HepG2 (cell line): ENCODE measurements at regions not wholly inside any gene's neighbourhood (a gene's known extent, or its start where the extent isn't known, plus 50 kb on each side); places are given as distances from the start of the nearest gene placed in this dataset.

ENCODE experiments used
- ATAC-seq: fragments of 200-7000 bp; cut with Tn5 transposase; 3 replicates; pipeline ENCODE4 v1.9.1; 2020; ENCODE audit warnings: mild to moderate bottlenecking, moderate library complexity
- BruUV-seq: library from RNA; stranded (reverse); fragments of 400-500 nt; replicated peaks from 2 replicates; lab custom pipeline; 2021; lab: Mats Ljungman, UMichigan
- CTCF ChIA-PET: fragments of 300-600 bp; formaldehyde crosslinking; extraction: SDS; loops from one replicate; lab custom pipeline; 2021; ENCODE audit warnings: low total read pairs, inconsistent platforms, low intra/inter-chr PET ratio; lab: Yijun Ruan, JAX
- POLR2A ChIA-PET: fragments of 350-600 bp; sonication (Branson Sonifier 250); formaldehyde crosslinking; loops from one replicate; lab custom pipeline; 2020; ENCODE audit warnings: antibody characterized with exemption, inconsistent platforms; lab: Yijun Ruan, JAX
- DNase-seq: peaks from one replicate; pipeline ENCODE4 v3.0.0-alpha.2; 2015; ENCODE audit warnings: low spot score
- FAIRE-seq: peaks from 3 replicates; lab custom pipeline; 2011; peaks lifted over from hg19 to GRCh38; lab: Jason Lieb, UNC
- H2AFZ ChIP-seq: one replicate; pipeline ENCODE4 v1.6.1; 2011; ENCODE audit warnings: low read length, inconsistent platforms
- H3K27ac ChIP-seq: fragments of 300-600 bp; 3 replicates; pipeline ENCODE4 v1.8.0; 2011; ENCODE audit warnings: mixed run types, mild to moderate bottlenecking, mixed read lengths, low read length, inconsistent platforms; ENCODE audit not compliant: insufficient read depth; ENCODE audit errors: extremely low read length
- H3K27me3 ChIP-seq, 2 experiments: fragments of 200-600 bp in 1 of 2; 2 replicates in 1 of 2; 3 replicates in 1 of 2; pipeline versions ENCODE4 v1.6.0 to v1.8.0; 2011; ENCODE audit warnings: low read length in 2 of 2, mild to moderate bottlenecking in 2 of 2, moderate library complexity in 2 of 2, inconsistent platforms in 1 of 2; ENCODE audit not compliant: insufficient read depth in 2 of 2, control insufficient read depth in 1 of 2
- H3K36me3 ChIP-seq, 2 experiments: fragments of 200-600 bp in 1 of 2; replicated peaks in 1 of 2; 2 replicates in 1 of 2; 3 replicates in 1 of 2; pipeline versions ENCODE4 v1.5.1 to v1.8.0; 2011; ENCODE audit warnings: low read length in 2 of 2, inconsistent platforms in 1 of 2; ENCODE audit not compliant: insufficient read depth in 2 of 2, control insufficient read depth in 1 of 2
- H3K4me1 ChIP-seq: 2 replicates; pipeline ENCODE4 v1.5.1; 2012; ENCODE audit warnings: low read length, inconsistent platforms; ENCODE audit not compliant: insufficient read depth
- H3K4me2 ChIP-seq: 2 replicates; pipeline ENCODE4 v1.6.0; 2011; ENCODE audit warnings: low read depth, low read length, inconsistent platforms
- H3K4me3 ChIP-seq, 3 experiments: fragments of 200-600 bp in 1 of 3; sonication (generic), shearing (Covaris generic) in 1 of 3; replicated peaks in 1 of 3; 2 replicates each; pipeline ENCODE4 v1.5.1; 2011 to 2016; ENCODE audit warnings: low read length in 3 of 3, inconsistent platforms in 2 of 3, low read depth in 2 of 3, mild to moderate bottlenecking in 2 of 3, control low read depth in 1 of 3, mixed read lengths in 1 of 3; ENCODE audit not compliant: insufficient read depth in 1 of 3
- H3K79me2 ChIP-seq: one replicate; pipeline ENCODE4 v1.6.1; 2011; ENCODE audit warnings: low read length, inconsistent platforms; ENCODE audit not compliant: insufficient read depth
- H3K9ac ChIP-seq: 2 replicates; pipeline ENCODE4 v1.6.0; 2011; ENCODE audit warnings: mild to moderate bottlenecking, low read depth, low read length, inconsistent platforms; ENCODE audit not compliant: insufficient read depth
- H3K9me3 ChIP-seq: 2 replicates; pipeline ENCODE4 v1.5.1; 2012; ENCODE audit warnings: mild to moderate bottlenecking, low read length
- H4K20me1 ChIP-seq: 2 replicates; pipeline ENCODE4 v1.6.0; 2011; ENCODE audit warnings: inconsistent platforms, mild to moderate bottlenecking, low read length, moderate library complexity; ENCODE audit not compliant: insufficient read depth
- AHDC1 ChIP-seq: sonication (generic); formaldehyde crosslinking; IDR thresholded peaks from 2 replicates; pipeline ENCODE4 v1.5.1; 2020; ENCODE audit warnings: mild to moderate bottlenecking, missing genetic modification reagents, borderline replicate concordance
- CBX1 ChIP-seq: IDR thresholded peaks from one replicate; pipeline ENCODE4 v1.6.1; 2016; ENCODE audit warnings: antibody characterized with exemption, low read depth
- GABPA ChIP-seq, 2 experiments: IDR thresholded peaks; 2 replicates each; pipeline ENCODE4 v1.6.1; 2011 to 2016; ENCODE audit warnings: low read depth in 2 of 2, low read length in 1 of 2, missing biosample characterization in 1 of 2, missing genetic modification characterization in 1 of 2
- NAIF1 ChIP-seq: sonication (generic); formaldehyde crosslinking; IDR thresholded peaks from 2 replicates; pipeline ENCODE4 v1.5.0; 2020; ENCODE audit warnings: mild to moderate bottlenecking, missing genetic modification reagents, borderline replicate concordance
- PBX2 ChIP-seq: IDR thresholded peaks from 2 replicates; pipeline ENCODE4 v1.6.1; 2016; ENCODE audit warnings: control low read depth
- RXRB ChIP-seq: IDR thresholded peaks from 2 replicates; pipeline ENCODE4 v1.6.1; 2016; ENCODE audit warnings: borderline replicate concordance, missing genetic modification reagents, missing compliant biosample characterization
- STAT6 ChIP-seq: sonication (generic); formaldehyde crosslinking; IDR thresholded peaks from 2 replicates; pipeline ENCODE4 v1.4.0; 2020; ENCODE audit warnings: missing genetic modification reagents, mild to moderate bottlenecking, borderline replicate concordance
- ZBTB8A ChIP-seq: sonication (generic); formaldehyde crosslinking; IDR thresholded peaks from 2 replicates; pipeline ENCODE4 v1.4.0; 2020; ENCODE audit warnings: mild to moderate bottlenecking, low read depth, missing genetic modification reagents, borderline replicate concordance
- ZNF205 ChIP-seq: IDR thresholded peaks from 2 replicates; pipeline ENCODE4 v1.6.1; 2018; ENCODE audit warnings: missing biosample characterization, missing genetic modification reagents
- WGBS: methylation state at CpG from one replicate; pipeline ENCODE4 v1.1.6; 2017; ENCODE audit warnings: low lambda C conversion rate; 5-methylcytosine and 5-hydroxymethylcytosine counted together
- in situ Hi-C: cut with HindIII; loops from 2 replicates; pipeline ENCODE4 v1.10.0; 2017; ENCODE audit warnings: low pct_unique_long_range_greater_than_20kb; ENCODE audit not compliant: extremely low pct_ligation_motif_present
- intact Hi-C: fragments of 100-400 bp; cut with micrococcal nuclease; formaldehyde crosslinking; loops from one replicate; pipeline ENCODE4 v1.10.0; 2022; ENCODE audit not compliant: unreplicated experiment

GRCh38 chr19:31089681-31090080, 259.6 kb downstream of the TSHZ3 start:
- no peaks in the 10 kb centered on the region for H3K4me1 ChIP-seq
- TF ChIP-seq NAIF1 (no peak), PBX2 (CRISPR knock-in tag) (no peak), STAT6 (CRISPR knock-in tag) (no peak), RXRB (CRISPR knock-in tag) (no peak)
- TF ChIP-seq, all 625 proteins: peak for 0
- H3K4me3 ChIP-seq: no peak overlapping the region
- H3K4me2 ChIP-seq: no peak overlapping the region
- H4K20me1 ChIP-seq: no peaks in the 10 kb centered on the region
- in situ Hi-C loops (no loop called here), intact Hi-C loops (no loop called here)
- DNase-seq: no peak
- H2AFZ ChIP-seq: no peak overlapping the region
- ChIA-PET CTCF (no interaction called here), POLR2A (no interaction called here)
- no peak overlapping the region for H3K9ac ChIP-seq
- H3K9me3 ChIP-seq: peaks cover 89% of the 10 kb centered on the region
- no peaks in the 10 kb centered on the region for H3K79me2 ChIP-seq
- WGBS: 52% methylated on average over 5 of the region's 5 CpGs
- H3K27me3 ChIP-seq: no peaks in the 10 kb centered on the region
- no peak for FAIRE-seq
- H3K36me3 ChIP-seq: no peaks in the 10 kb centered on the region
- H3K27ac ChIP-seq: no peak overlapping the region
- no peak for ATAC-seq
- no TSS peak for BruUV-seq

- 42% methylated on average over 4 of the region's 4 CpGs for WGBS
- no peak overlapping the region for H3K4me2 ChIP-seq
- no peak overlapping the region for H2AFZ ChIP-seq
- no peak for DNase-seq
- ChIA-PET POLR2A (no interaction called here), CTCF (no interaction called here)
- no peak overlapping the region for H3K9ac ChIP-seq
- no peak for FAIRE-seq
- no peaks in the 10 kb centered on the region for H4K20me1 ChIP-seq
- H3K36me3 ChIP-seq: no peaks in the 10 kb centered on the region
- H3K4me3 ChIP-seq: no peak overlapping the region
- H3K4me1 ChIP-seq: no peaks in the 10 kb centered on the region
- peaks cover 85% of the 10 kb centered on the region for H3K9me3 ChIP-seq
- no peaks in the 10 kb centered on the region for H3K27me3 ChIP-seq
- no peaks in the 10 kb centered on the region for H3K79me2 ChIP-seq
- ATAC-seq: no peak
- in situ Hi-C loops (no loop called here), intact Hi-C loops (no loop called here)
- BruUV-seq: no TSS peak
- H3K27ac ChIP-seq: no peak overlapping the region
- TF ChIP-seq AHDC1 (CRISPR knock-in tag) (no peak), ZBTB8A (CRISPR knock-in tag) (no peak), CBX1 (no peak), ZNF205 (CRISPR knock-in tag) (no peak), GABPA (IDR thresholded peaks at IDR 0.05; ENCODE audit: low read depth, low read length) (no peak), GABPA (CRISPR knock-in tag; IDR thresholded peaks at IDR 0.05; ENCODE audit: low read depth) (no peak)
Observed at GRCh38 chr19:31085125-31085524, 264.1 kb downstream of the TSHZ3 start.
